Common myeloid progenitor, CD34-positive (primary cell): ENCODE measurements at regions not wholly inside any gene's neighbourhood (a gene's known extent, or its start where the extent isn't known, plus 50 kb on each side); places are given as distances from the start of the nearest gene placed in this dataset.

Experiments used
- CTCF ChIA-PET: fragments of 350-600 bp; sonication (Branson Sonifier 250); formaldehyde crosslinking; loops from one replicate; lab custom pipeline; 2021; ENCODE audit warnings: antibody characterized with exemption; lab: Charles Lee
- POLR2A ChIA-PET: fragments of 350-600 bp; sonication (Branson Sonifier 250); formaldehyde crosslinking; loops from one replicate; lab custom pipeline; 2021; ENCODE audit warnings: antibody characterized with exemption; lab: Charles Lee
- DNase-seq, 3 donors: peaks; one replicate each; pipeline versions ENCODE4 v3.0.0 to v3.0.0-alpha.2; 2013
- H3K27ac ChIP-seq, 2 experiments: 1 replicate in 1 of 2; 2 replicates in 1 of 2; pipeline ENCODE4 v1.7.0; 2013; ENCODE audit warnings: inconsistent platforms in 2 of 2, low read length in 2 of 2, mild to moderate bottlenecking in 2 of 2, low read depth in 1 of 2, moderate library complexity in 1 of 2; ENCODE audit not compliant: severe bottlenecking in 2 of 2, insufficient read depth in 1 of 2, poor library complexity in 1 of 2
- H3K27me3 ChIP-seq, 5 experiments: replicated peaks in 2 of 5; 1 replicate in 3 of 5; 2 replicates in 2 of 5; pipeline versions ENCODE4 v1.6.1 to v1.7.0; 2013; ENCODE audit warnings: low read length in 4 of 5, mild to moderate bottlenecking in 2 of 5, moderate library complexity in 2 of 5, inconsistent platforms in 1 of 5; ENCODE audit not compliant: insufficient read depth in 5 of 5, control insufficient read depth in 4 of 5
- H3K36me3 ChIP-seq, 4 experiments: 1 replicate in 2 of 4; 2 replicates in 2 of 4; pipeline versions ENCODE4 v1.6.1 to v1.7.0; 2013; ENCODE audit warnings: low read length in 3 of 4, control low read depth in 1 of 4, mild to moderate bottlenecking in 1 of 4; ENCODE audit not compliant: control insufficient read depth in 4 of 4, insufficient read depth in 4 of 4
- H3K4me1 ChIP-seq, 4 experiments: 1 replicate in 3 of 4; 2 replicates in 1 of 4; pipeline versions ENCODE4 v1.6.1 to v1.7.1; 2013; ENCODE audit warnings: low read length in 3 of 4, mild to moderate bottlenecking in 3 of 4, control low read depth in 1 of 4, inconsistent platforms in 1 of 4, moderate library complexity in 1 of 4; ENCODE audit not compliant: control insufficient read depth in 4 of 4, insufficient read depth in 4 of 4; ENCODE audit errors: control extremely low read depth in 1 of 4
- H3K4me3 ChIP-seq, 7 experiments: 1 replicate in 4 of 7; 2 replicates in 3 of 7; pipeline versions ENCODE4 v1.5.1 to v1.7.0; 2013; ENCODE audit warnings: mild to moderate bottlenecking in 7 of 7, low read length in 6 of 7, moderate library complexity in 6 of 7, inconsistent platforms in 2 of 7, low read depth in 2 of 7, control low read depth in 1 of 7; ENCODE audit not compliant: insufficient read depth in 4 of 7, control insufficient read depth in 1 of 7; ENCODE audit errors: extremely low read depth in 1 of 7
- H3K9me3 ChIP-seq, 5 experiments: 1 replicate in 4 of 5; 2 replicates in 1 of 5; pipeline versions ENCODE4 v1.6.1 to v1.7.1; 2013; ENCODE audit warnings: low read length in 4 of 5, mild to moderate bottlenecking in 2 of 5, inconsistent platforms in 1 of 5, low read depth in 1 of 5, moderate library complexity in 1 of 5; ENCODE audit not compliant: control insufficient read depth in 4 of 5, insufficient read depth in 2 of 5; ENCODE audit errors: control extremely low read depth in 1 of 5
- WGBS: methylation state at CpG from one replicate; pipeline ENCODE4 v1.1.5; 2013; ENCODE audit not compliant: insufficient coverage; 5-methylcytosine and 5-hydroxymethylcytosine counted together

GRCh38 chrY:16947221-16947620, 932.8 kb downstream of the CDY2B start:
- no peaks in the 10 kb centered on the region for H3K4me1 ChIP-seq
- no peak overlapping the region for H3K4me3 ChIP-seq
- no peaks in the 10 kb centered on the region for H3K27me3 ChIP-seq
- DNase-seq, result no peak
- CTCF ChIA-PET, result no interaction called here
- H3K36me3 ChIP-seq, result no peaks in the 10 kb centered on the region
- no peak overlapping the region for H3K27ac ChIP-seq
- POLR2A ChIA-PET, result no interaction called here
- WGBS, result no CpG with 5 or more reads among the region's 1 CpG
- no peaks in the 10 kb centered on the region for H3K9me3 ChIP-seq
